NCI-H2107 treated with DMSO at 0.1 percent for 48 hours (cell line): ENCODE measurements at regions not wholly inside any gene's neighbourhood (a gene's known extent, or its start where the extent isn't known, plus 50 kb on each side); places are given as distances from the start of the nearest gene placed in this dataset.

Experiments
- DNase-seq: peaks from one replicate; lab custom pipeline; 2025; ENCODE audit not compliant: unreplicated experiment; lab: John Stamatoyannopoulos, UW

- no peak for DNase-seq
Measured at GRCh38 chr2:55102056-55102812, 52.0 kb upstream of the RTN4 start.

- no peak for DNase-seq
Measured at GRCh38 chr2:55101466-55101865, 51.2 kb upstream of the RTN4 start.

- DNase-seq: no peak
Measured at GRCh38 chr2:55099878-55100820, 49.9 kb upstream of the RTN4 start.
